Glutamatergic neuron (in vitro differentiated cells): ENCODE measurements at regions not wholly inside any gene's neighbourhood (a gene's known extent, or its start where the extent isn't known, plus 50 kb on each side); places are given as distances from the start of the nearest gene placed in this dataset.

ENCODE experiments used
- DNase-seq: peaks from one replicate; pipeline ENCODE4 v3.0.0; 2022
- H3K27ac Mint-ChIP-seq: one replicate; pipeline ENCODE4 v1.8.0; 2020; ENCODE audit warnings: mild to moderate bottlenecking, mixed read lengths, inconsistent platforms; ENCODE audit not compliant: unreplicated experiment
- H3K27me3 Mint-ChIP-seq: one replicate; pipeline ENCODE4 v1.8.0; 2020; ENCODE audit warnings: mild to moderate bottlenecking, moderate library complexity, mixed read lengths, inconsistent platforms; ENCODE audit not compliant: unreplicated experiment
- H3K36me3 Mint-ChIP-seq: one replicate; pipeline ENCODE4 v1.8.0; 2020; ENCODE audit warnings: mild to moderate bottlenecking, mixed read lengths, inconsistent platforms; ENCODE audit not compliant: unreplicated experiment
- H3K4me1 Mint-ChIP-seq: one replicate; pipeline ENCODE4 v1.8.0; 2020; ENCODE audit warnings: mild to moderate bottlenecking, low read depth, mixed read lengths, inconsistent platforms; ENCODE audit not compliant: unreplicated experiment
- H3K4me3 Mint-ChIP-seq: one replicate; pipeline ENCODE4 v1.8.0; 2020; ENCODE audit warnings: mild to moderate bottlenecking, mixed read lengths, inconsistent platforms; ENCODE audit not compliant: unreplicated experiment
- H3K9me3 Mint-ChIP-seq: one replicate; pipeline ENCODE4 v1.8.0; 2020; ENCODE audit warnings: mild to moderate bottlenecking, moderate library complexity, mixed read lengths, inconsistent platforms; ENCODE audit not compliant: unreplicated experiment
- TF ChIP-seq, protein P1 (sequence below): fragments of 200-600 bp; sonication (generic); IDR thresholded peaks from one replicate; pipeline ENCODE4 v1.5.0; 2021; ENCODE audit not compliant: partially characterized antibody, unreplicated experiment

DNA sequence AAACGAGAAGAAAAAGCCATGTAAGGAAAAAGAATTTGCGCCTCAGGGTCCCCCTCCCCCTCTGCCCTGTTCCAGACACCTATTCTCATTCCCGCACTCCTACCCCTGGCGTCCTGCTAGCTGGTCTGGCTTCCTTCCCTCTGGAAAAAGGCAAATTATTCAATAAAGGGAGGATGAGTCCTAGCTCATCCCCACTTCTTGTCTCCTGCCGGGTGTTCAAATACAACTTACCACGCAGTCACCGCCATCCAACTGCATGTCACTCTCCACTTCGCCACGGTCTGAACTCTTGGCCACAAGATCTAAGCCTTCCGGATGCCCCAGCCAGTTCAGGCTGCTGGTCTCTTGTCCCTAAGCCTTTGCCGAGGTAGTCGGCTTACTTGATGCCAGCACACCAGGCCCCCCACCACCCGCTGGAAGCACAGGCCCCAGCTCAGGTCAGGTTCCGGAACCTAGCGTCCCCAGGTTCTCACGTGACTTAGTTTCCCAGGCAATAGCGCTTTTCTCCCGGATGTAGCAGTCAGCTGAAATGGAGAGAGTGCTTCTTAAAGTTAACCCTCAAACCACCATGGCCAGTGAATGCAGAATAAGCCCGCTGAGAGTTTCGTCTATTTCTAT lies 209.6 kb upstream of the SPIN4 start:
- peak; percentile 55 for DNase-seq
- TF ChIP-seq, protein P1, sequence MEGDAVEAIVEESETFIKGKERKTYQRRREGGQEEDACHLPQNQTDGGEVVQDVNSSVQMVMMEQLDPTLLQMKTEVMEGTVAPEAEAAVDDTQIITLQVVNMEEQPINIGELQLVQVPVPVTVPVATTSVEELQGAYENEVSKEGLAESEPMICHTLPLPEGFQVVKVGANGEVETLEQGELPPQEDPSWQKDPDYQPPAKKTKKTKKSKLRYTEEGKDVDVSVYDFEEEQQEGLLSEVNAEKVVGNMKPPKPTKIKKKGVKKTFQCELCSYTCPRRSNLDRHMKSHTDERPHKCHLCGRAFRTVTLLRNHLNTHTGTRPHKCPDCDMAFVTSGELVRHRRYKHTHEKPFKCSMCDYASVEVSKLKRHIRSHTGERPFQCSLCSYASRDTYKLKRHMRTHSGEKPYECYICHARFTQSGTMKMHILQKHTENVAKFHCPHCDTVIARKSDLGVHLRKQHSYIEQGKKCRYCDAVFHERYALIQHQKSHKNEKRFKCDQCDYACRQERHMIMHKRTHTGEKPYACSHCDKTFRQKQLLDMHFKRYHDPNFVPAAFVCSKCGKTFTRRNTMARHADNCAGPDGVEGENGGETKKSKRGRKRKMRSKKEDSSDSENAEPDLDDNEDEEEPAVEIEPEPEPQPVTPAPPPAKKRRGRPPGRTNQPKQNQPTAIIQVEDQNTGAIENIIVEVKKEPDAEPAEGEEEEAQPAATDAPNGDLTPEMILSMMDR, result no peak
- peak overlapping the region; percentile 93 for H3K27ac Mint-ChIP-seq
- no peaks in the 10 kb centered on the region for H3K9me3 Mint-ChIP-seq
- H3K27me3 Mint-ChIP-seq, result peaks cover 3% of the 10 kb centered on the region
- H3K4me3 Mint-ChIP-seq, result peak overlapping the region; percentile 99
- H3K36me3 Mint-ChIP-seq, result no peaks in the 10 kb centered on the region
- no peaks in the 10 kb centered on the region for H3K4me1 Mint-ChIP-seq

DNA sequence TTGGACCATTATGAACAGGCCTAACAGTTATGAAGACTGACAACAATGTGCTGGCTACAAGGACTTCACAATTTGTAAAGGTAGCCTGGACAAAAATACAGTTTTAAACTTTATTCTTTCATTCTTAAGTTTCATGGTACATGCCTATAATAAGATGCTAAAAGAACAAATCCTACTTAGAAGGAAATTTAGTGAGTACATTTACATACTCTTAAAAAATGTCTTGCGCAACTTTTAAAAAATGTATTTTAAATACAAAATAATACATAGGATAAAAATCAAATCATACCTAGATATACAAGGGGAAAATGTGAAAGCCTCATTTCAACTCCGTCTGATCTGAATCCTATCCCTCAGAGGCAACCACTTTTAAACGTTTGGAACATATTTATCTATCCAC lies 200.7 kb upstream of the SPIN4 start:
- no peak for DNase-seq
- no peak overlapping the region for H3K4me3 Mint-ChIP-seq
- H3K27me3 Mint-ChIP-seq, result no peaks in the 10 kb centered on the region
- H3K9me3 Mint-ChIP-seq, result peaks cover 1% of the 10 kb centered on the region
- H3K36me3 Mint-ChIP-seq, result peaks cover 6% of the 10 kb centered on the region
- H3K27ac Mint-ChIP-seq, result no peak overlapping the region
- TF ChIP-seq, protein P1, result no peak
- no peaks in the 10 kb centered on the region for H3K4me1 Mint-ChIP-seq

DNA sequence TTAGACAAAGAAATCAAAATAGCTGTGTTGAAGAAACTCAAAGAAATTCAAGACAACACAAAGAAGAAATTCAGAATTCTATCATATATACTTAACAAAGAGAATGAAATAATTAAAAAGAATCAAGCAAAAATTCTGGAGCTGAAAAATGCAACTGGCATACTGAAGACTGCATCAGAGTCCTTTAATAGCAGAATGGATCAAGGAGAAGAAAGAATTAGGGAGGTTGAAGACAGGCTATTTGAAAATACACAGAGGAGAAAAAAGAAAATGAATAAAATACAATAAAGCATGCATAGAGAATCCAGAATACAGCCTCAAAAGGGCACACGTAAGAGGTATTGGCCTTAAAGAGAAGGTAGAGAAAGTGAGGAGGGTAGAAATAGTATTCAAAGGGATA lies 179.5 kb upstream of the SPIN4 start:
- Mint-ChIP-seq H3K4me1 (no peaks in the 10 kb centered on the region), H3K27ac (no peak overlapping the region), H3K27me3 (peaks cover 1% of the 10 kb centered on the region), H3K36me3 (no peaks in the 10 kb centered on the region), H3K9me3 (no peaks in the 10 kb centered on the region), H3K4me3 (no peak overlapping the region)
- DNase-seq, result no peak
- TF ChIP-seq, protein P1, result no peak

DNA sequence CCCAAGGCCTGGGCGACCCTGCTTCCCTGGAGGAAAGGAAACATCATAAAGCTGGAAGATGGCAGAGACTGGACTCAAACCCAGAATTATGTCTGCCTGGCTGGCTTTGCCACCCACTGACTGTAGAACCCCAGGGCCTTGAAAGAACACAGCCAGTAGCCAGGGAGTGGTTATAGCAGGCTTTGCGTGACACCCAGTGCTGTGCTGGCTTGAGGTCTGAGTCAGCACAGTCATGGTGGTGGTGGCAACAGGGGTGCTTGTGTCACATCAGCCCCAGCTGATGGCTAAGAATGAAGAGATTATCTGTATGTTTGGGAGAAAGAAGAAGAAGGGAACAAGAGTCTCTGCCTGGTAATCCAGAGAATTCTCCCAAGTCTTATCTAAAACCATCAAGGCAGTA lies 178.8 kb upstream of the SPIN4 start:
- Mint-ChIP-seq H3K27ac (no peak overlapping the region), H3K4me3 (no peak overlapping the region), H3K4me1 (no peaks in the 10 kb centered on the region), H3K9me3 (no peaks in the 10 kb centered on the region), H3K27me3 (peaks cover 1% of the 10 kb centered on the region), H3K36me3 (no peaks in the 10 kb centered on the region)
- DNase-seq, result no peak
- TF ChIP-seq, protein P1, result no peak

DNA sequence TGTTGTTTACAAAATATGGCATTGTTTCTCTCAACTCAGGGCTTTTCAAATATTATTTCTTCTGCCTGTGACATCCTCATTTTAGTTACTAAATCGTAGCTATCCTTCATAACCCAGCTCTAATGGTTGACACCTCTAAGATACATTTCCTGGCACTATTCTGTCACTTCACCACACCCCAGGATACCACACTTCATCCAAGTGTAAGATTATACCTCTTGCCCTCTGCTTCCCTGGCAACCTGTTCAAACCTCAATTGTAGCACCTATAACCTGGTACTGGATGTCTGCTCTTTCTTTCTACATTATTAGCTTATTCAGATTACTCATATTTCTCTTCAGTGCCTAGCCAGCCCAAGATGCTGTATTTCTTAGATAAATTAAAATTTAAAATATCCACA lies 175.7 kb upstream of the SPIN4 start:
- no peak overlapping the region for H3K4me3 Mint-ChIP-seq
- peaks cover 1% of the 10 kb centered on the region for H3K27me3 Mint-ChIP-seq
- no peak overlapping the region for H3K27ac Mint-ChIP-seq
- TF ChIP-seq, protein P1, result no peak
- H3K9me3 Mint-ChIP-seq, result no peaks in the 10 kb centered on the region
- no peaks in the 10 kb centered on the region for H3K36me3 Mint-ChIP-seq
- no peaks in the 10 kb centered on the region for H3K4me1 Mint-ChIP-seq
- no peak for DNase-seq
